HG03442 (cell line): ENCODE measurements at regions not wholly inside any gene's neighbourhood (a gene's known extent, or its start where the extent isn't known, plus 50 kb on each side); places are given as distances from the start of the nearest gene placed in this dataset.

Experiments used
- ATAC-seq: cut with Tn5 transposase; IDR thresholded peaks from one replicate; pipeline ENCODE4 v1.9.1; 2021; ENCODE audit warnings: mild to moderate bottlenecking, moderate library complexity; ENCODE audit not compliant: unreplicated experiment

DNA sequence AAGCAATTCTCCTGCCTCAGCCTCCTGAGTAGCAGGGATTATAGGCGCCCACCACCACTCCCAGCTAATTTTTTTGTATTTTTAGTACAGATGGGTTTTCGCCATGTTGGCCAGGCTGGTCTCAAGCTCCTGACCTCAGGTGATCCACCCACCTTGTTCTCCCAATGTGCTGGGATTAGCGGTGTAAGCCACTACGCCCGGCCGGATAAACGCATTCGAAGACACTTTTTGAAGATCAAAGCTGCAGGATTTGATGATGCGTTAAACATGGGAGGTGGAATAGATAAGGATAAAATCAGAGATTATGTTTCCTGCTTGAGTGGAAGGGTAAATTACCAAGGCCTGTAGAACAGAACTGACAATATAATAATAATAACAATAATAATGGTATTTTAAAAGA lies 389.4 kb upstream of the POU3F1 start:
- no peak for ATAC-seq

GRCh38 chr1:38433084-38433722 lies 386.6 kb upstream of the POU3F1 start:
- ATAC-seq = no peak

DNA sequence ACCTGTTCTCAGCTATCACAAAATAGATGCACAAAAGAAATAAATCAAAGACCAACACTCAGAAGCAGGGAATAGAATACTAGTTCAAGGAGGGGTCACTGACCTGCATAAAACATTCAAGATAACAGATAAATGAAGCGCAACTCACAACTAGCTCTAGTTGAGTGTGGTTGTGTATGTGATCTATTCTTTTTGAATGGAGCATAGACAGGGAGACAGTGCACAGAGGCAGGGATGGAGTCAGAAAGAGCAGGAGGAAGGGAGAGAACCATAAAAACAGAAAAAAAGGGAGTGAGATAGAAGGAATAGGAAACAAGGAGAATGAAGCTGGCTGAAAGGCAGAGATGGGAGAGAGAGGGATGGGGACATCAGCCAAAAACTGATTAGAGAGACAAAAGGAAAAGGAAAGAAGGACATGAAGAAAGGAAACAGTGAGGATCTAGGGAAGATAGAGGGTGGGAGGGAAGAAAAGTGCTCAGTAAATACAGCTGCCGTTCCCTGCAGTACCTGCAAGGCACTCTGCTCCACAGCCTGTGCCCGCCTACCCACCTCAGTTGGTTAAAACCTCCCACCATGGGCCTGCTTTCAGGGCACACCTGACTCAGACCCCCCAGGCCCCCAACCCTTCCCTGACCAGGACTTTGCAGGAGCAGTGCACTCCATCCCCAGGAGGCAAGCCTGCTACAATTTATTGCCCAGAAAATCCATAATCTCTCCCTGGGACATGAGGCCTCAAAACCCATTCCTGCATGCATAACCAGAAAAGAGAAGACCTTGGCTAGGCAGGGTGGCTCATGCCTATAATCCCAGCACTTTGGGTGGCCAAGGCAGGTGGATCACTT lies 385.2 kb upstream of the POU3F1 start:
- no peak for ATAC-seq

DNA sequence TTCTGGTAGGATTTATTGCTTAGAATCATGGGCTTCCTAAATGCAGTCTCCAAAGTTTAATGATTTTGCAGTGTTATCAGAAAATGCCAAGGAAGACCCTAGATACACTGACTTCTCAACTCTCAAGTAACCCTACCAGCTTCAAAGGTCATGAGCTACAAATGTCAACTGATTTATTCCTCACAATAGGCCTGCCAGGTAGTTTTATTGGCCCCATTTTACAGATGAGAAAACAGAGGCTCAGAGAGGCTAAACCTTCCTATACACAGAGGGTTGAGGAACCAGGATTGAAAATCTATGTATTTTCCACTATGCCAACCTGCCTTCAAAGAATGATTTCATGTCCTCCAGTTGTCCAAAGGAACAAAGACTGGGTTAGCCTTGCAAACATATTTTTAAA lies 384.4 kb upstream of the POU3F1 start:
- no peak for ATAC-seq

DNA sequence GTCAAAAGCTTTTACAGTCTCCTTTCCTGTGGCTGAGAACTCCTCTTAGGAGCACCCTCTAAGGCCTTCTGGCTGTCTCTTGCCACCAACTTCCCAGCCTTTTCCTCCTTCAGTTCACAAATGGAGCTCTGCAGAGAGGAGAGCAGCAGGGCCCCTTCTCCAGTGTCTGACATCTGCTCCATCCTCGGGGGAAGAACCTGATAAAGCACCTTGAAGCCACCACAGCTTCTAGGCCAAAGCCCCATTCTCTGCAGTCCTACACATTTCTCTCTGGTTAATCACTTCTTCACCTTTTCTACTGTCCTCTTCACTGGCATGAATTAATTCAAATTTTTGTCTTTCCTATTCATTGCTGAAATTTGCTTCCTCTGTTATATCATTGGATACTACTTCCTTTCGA lies 378.1 kb upstream of the POU3F1 start:
- ATAC-seq = no peak

GRCh38 chr1:38420666-38421065 lies 374.1 kb upstream of the POU3F1 start:
- no peak for ATAC-seq

- ATAC-seq = no peak
Measured at GRCh38 chr1:38418195-38419030, 371.8 kb upstream of the POU3F1 start.

- no peak for ATAC-seq
Measured at GRCh38 chr1:38403667-38404066, 357.1 kb upstream of the POU3F1 start.

DNA sequence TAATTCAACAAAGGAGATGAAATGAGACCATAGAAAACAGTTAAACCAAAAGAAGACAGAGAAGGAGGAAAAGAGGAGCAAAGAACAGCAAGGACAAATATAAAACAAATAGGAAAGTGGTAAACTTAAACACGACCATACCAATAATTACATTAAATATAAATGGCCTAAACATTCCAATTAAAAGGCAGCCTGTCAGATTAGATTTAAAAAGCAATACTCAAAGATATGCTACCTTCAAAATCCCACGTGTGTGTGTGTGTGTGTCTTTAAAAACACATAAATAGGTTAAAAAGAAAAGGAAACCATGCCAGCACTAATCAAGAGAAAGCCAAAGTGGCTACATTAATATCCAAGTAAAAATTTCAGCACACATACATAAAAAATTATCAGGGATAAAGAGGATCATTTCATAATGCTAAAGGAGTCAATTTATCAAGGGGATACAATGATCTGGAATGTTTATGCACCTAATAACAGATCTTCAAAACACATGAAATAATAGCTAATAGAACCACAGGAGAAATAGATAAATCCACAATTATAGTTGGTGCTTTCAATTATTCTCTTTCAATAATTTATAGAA lies 355.7 kb upstream of the POU3F1 start:
- no peak for ATAC-seq

GRCh38 chr1:38396606-38397005 lies 350.0 kb upstream of the POU3F1 start:
- no peak for ATAC-seq

DNA sequence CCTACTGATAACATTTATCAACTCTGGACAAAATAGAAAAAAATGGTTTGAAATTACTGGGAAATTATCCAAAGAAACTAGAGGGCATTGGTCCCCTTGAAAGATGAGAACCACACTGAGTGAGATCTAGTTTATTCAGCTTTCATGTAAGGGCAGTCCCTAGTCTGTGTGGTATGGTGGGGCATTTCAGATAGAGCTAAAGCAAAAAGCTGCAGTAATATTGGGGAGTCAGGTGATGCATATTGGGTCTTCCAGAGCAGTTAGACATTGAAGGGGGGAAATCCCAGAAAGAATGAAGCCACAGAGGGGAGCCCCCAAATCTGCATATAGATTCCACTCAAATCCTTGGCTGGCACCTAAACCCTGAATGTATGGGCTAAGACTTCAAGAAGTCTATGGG lies 347.7 kb upstream of the POU3F1 start:
- no peak for ATAC-seq

DNA sequence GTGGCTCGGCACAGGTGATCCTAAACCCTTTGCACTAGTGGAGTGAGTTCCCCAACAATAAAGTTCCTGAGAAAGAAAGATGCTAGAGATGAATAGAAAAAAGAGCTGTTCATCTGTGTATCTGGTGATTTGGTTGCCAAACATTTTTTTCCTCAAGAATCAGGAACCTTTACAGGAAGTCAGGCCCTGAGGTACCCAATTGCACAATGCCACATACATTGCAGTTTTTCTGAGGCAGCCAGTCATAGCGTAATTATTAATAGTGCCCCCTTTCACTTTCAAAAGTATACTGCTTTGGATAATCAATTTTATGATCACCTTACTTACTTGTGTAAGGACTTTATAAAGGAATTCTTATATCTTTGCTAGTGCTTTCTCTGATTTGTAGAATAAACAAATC lies 346.3 kb upstream of the POU3F1 start:
- ATAC-seq = no peak

- ATAC-seq = no peak
Measured at GRCh38 chr1:38381256-38381655, 334.7 kb upstream of the POU3F1 start.

DNA sequence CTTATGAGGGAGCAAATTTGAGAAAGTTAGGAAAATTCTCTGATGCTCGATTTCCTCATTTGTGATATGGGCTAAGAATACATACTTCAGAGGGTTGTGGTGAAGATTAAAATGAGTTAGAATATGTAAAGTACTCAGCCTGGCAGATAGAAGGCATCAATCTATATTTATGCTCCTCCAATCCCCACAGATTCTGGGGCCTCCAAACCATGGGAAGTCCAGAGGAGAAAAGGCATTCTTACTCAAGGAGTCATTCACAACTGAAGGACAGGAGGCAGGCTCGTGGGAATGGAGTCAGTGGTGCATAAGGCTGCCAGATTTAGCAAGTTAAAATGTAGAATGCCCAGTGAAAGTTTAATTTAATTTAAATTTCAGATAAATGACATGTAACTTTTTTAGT lies 330.0 kb upstream of the POU3F1 start:
- no peak for ATAC-seq

GRCh38 chr1:38375035-38375434 lies 328.4 kb upstream of the POU3F1 start:
- no peak for ATAC-seq

DNA sequence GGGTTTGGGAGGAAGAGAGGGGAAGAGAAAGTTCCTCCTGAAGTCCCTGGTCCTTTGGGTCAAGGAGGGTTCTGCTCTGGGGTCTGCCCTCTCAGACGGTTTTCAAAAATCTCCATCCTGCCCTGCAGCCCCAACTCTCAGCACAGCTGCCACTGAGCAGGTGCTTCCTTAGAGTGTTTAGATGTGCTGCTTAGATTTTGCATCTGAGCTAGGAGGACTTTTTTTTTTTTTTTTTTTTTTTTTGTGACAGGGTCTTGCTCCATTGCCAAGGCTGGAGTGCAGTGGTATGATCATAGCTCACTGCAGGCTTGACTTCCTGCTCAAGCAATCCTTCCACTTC lies 324.9 kb upstream of the POU3F1 start:
- no peak for ATAC-seq

- no peak for ATAC-seq
Measured at GRCh38 chr1:38370716-38371504, 324.3 kb upstream of the POU3F1 start.

- ATAC-seq = no peak
Measured at GRCh38 chr1:38365242-38365641, 318.6 kb upstream of the POU3F1 start.

GRCh38 chr1:38361566-38361965 lies 315.0 kb upstream of the POU3F1 start:
- ATAC-seq = no peak

- ATAC-seq = no peak
Measured at GRCh38 chr1:38360807-38361206, 314.2 kb upstream of the POU3F1 start.

- no peak for ATAC-seq
Measured at GRCh38 chr1:38353956-38354355, 307.4 kb upstream of the POU3F1 start.
